ENCODE measurements at regions not wholly inside any gene's neighbourhood (a gene's known extent, or its start where the extent isn't known, plus 50 kb on each side); places are given as distances from the start of the nearest gene placed in this dataset.

- DNase-seq = no peak
Measured at GRCh38 chr13:63999614-64000305, 2584.1 kb upstream of the PCDH20 start.

- DNase-seq = no peak
Measured at GRCh38 chr13:63983366-63983765, 2567.7 kb upstream of the PCDH20 start.

GRCh38 chr13:63979951-63980350 lies 2564.3 kb upstream of the PCDH20 start:
- no peak for DNase-seq

- DNase-seq = no peak
Measured at GRCh38 chr13:63972328-63972727, 2556.7 kb upstream of the PCDH20 start.

GRCh38 chr13:63954683-63955082 lies 2539.0 kb upstream of the PCDH20 start:
- DNase-seq = no peak

- no peak for DNase-seq
Measured at GRCh38 chr13:63948045-63948444, 2532.4 kb upstream of the PCDH20 start.

- no peak for DNase-seq
Measured at GRCh38 chr13:63944911-63945310, 2529.3 kb upstream of the PCDH20 start.

GRCh38 chr13:63942372-63942771 lies 2526.7 kb upstream of the PCDH20 start:
- DNase-seq = no peak

GRCh38 chr13:63938851-63939250 lies 2523.2 kb upstream of the PCDH20 start:
- DNase-seq = no peak

- DNase-seq = no peak
Measured at GRCh38 chr13:63910511-63910910, 2494.9 kb upstream of the PCDH20 start.

- no peak for DNase-seq
Measured at GRCh38 chr13:63909726-63910375, 2494.2 kb upstream of the PCDH20 start.

- DNase-seq = no peak
Measured at GRCh38 chr13:63902141-63902540, 2486.5 kb upstream of the PCDH20 start.

- no peak for DNase-seq
Measured at GRCh38 chr13:63901630-63902029, 2486.0 kb upstream of the PCDH20 start.

- no peak for DNase-seq
Measured at GRCh38 chr13:63900406-63900805, 2484.8 kb upstream of the PCDH20 start.

GRCh38 chr13:63896321-63896720 lies 2480.7 kb upstream of the PCDH20 start:
- DNase-seq = no peak

- no peak for DNase-seq
Measured at GRCh38 chr13:63882052-63882451, 2466.4 kb upstream of the PCDH20 start.

- DNase-seq = no peak
Measured at GRCh38 chr13:63880705-63881104, 2465.1 kb upstream of the PCDH20 start.

GRCh38 chr13:63873936-63874335 lies 2458.3 kb upstream of the PCDH20 start:
- no peak for DNase-seq

GRCh38 chr13:63864171-63864902 lies 2448.7 kb upstream of the PCDH20 start:
- DNase-seq = no peak

- DNase-seq = no peak
Measured at GRCh38 chr13:63855457-63856118, 2439.9 kb upstream of the PCDH20 start.

GRCh38 chr13:63853816-63854215 lies 2438.2 kb upstream of the PCDH20 start:
- DNase-seq = no peak

- no peak for DNase-seq
Measured at GRCh38 chr13:63851526-63851925, 2435.9 kb upstream of the PCDH20 start.

Data from DMS153 (cell line).